ENCODE measurements at regions not wholly inside any gene's neighbourhood (a gene's known extent, or its start where the extent isn't known, plus 50 kb on each side); places are given as distances from the start of the nearest gene placed in this dataset.

DNA sequence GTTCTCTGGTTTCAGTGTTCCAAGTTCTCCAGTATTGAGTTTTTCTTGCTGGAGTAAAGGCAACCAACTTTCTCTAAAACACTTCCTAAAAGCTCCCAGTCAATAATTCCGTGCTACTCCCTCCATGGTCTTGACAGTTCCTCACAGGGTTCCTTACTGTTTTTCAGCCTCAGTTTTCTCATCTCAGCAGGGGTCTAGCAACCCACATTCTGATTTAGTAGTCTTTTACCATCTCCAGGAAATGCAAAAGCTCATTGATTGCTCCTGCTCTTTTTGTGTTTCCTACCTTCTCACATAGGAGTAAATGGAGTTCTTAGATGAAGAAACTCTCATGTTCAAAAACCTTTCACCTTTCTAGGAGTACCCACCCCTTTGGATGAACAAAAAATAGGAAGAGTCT is 978.8 kb upstream of the POU3F3 start:
- Histone ChIP-seq H3K4me1 (no peaks in the 10 kb centered on the region), H3K9me3 (no peaks in the 10 kb centered on the region), H3K36me3 (no peaks in the 10 kb centered on the region), H3K27ac (no peak overlapping the region), H3K27me3 (no peaks in the 10 kb centered on the region), H3K4me3 (no peak overlapping the region)
- no peak for TF ChIP-seq CTCF (IDR thresholded peaks at IDR 0.05)
- intact Hi-C loops (cut with DNase I), result no loop called here
- no peak for DNase-seq (ENCODE audit: low spot score in 2 of 2)

DNA sequence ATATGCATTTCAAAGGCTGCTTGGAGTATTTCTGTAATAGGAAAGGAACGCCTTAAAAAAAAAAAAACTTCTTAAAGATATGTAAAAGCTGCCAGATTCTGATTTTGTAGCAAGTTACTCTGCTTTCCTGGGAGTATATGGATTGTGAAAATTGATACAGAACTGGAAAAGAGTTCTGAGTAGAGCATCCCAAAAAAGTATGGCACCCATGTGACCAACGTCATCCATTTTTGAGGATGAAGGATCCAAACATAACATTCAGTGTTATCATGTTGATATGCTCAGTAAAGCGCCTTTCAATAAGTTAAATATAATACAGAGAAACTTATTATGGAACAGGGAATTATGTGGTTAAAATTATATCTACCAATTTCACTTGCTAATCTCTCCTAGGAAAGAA is 978.4 kb upstream of the POU3F3 start:
- Histone ChIP-seq H3K27me3 (no peaks in the 10 kb centered on the region), H3K27ac (no peak overlapping the region), H3K4me3 (no peak overlapping the region), H3K36me3 (no peaks in the 10 kb centered on the region), H3K4me1 (no peaks in the 10 kb centered on the region), H3K9me3 (no peaks in the 10 kb centered on the region)
- intact Hi-C loops (cut with DNase I), result no loop called here
- no peak for TF ChIP-seq CTCF (IDR thresholded peaks at IDR 0.05)
- DNase-seq (ENCODE audit: low spot score in 2 of 2), result no peak

DNA sequence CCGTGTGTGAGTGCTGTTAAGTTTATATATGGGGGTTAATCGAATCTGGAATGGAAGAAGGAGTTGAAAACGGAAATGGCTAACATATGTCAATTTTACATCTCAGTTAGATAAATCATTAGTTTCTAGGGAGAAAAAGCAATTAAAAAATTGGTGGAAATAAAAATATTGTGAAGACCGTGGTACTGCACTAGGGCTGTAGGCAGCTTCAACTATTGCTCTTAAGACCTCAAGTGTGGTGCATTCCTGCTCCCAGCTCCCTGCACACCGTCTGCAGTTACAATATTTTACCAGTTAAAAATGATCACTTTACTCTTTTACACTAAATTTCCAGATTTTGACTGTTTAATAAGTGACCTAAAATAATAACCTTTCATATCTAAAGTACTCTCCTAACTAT is 977.3 kb upstream of the POU3F3 start:
- intact Hi-C loops (cut with DNase I), result no loop called here
- H3K4me3 ChIP-seq, result no peak overlapping the region
- H3K27ac ChIP-seq, result no peak overlapping the region
- H3K4me1 ChIP-seq, result no peaks in the 10 kb centered on the region
- no peak for DNase-seq (ENCODE audit: low spot score in 2 of 2)
- no peak for TF ChIP-seq CTCF (IDR thresholded peaks at IDR 0.05)
- H3K36me3 ChIP-seq, result no peaks in the 10 kb centered on the region
- H3K27me3 ChIP-seq, result no peaks in the 10 kb centered on the region
- no peaks in the 10 kb centered on the region for H3K9me3 ChIP-seq

DNA sequence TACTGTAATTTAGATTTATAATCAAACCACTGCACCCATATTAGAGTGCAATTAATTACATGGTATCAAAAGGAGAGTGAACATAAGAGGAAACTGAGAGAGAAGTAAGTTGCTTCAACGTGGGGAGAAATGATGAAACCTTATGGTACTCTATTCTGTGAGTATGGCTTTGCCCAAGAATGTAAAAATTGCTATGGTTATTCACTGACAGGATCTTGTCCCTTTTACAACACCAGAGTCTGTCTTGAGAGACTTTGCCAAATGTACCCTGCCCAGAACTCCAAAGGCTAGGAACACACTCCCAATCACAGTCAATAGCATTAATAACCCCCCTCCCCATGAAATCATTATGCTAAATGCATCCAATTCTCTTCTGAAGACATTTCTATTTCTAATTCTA is 974.8 kb upstream of the POU3F3 start:
- intact Hi-C loops (cut with DNase I), result no loop called here
- Histone ChIP-seq H3K27ac (no peak overlapping the region), H3K9me3 (no peaks in the 10 kb centered on the region), H3K4me1 (no peaks in the 10 kb centered on the region), H3K4me3 (no peak overlapping the region), H3K27me3 (no peaks in the 10 kb centered on the region), H3K36me3 (no peaks in the 10 kb centered on the region)
- DNase-seq (ENCODE audit: low spot score in 2 of 2), result no peak
- no peak for TF ChIP-seq CTCF (IDR thresholded peaks at IDR 0.05)

DNA sequence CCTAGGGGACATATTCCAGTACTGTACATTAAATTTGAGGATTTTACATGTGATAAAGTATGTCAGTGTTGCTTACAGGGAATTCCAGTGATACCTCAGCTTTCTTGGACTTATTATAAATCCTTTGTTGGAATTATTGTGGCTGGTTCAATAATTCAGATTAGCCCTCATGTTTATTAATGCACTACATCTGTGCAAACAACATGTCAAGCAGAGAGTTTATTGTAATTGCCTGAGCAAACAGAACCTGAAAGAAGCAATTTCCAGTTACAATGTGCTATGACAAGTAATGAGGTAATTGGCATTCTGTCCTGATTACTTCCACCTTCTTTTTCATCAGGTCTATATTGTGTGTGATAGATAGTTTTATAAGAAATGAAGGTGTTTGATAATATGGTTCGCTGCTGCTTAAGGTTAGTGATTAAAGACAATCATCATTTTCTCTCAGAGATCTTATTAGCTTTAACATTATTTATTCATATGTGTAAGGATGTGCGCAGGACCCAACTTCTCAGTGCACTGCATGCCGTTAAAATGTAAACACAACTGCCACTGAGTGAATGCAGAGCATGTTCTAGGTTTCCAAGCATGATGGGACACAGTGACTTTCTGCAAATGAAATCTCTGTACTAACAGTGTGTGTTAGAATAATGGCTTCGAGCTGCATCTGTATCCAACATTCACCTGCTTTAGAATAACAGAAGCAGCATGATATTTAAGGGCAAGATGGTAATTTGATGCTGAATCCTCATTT is 973.7 kb upstream of the POU3F3 start:
- Histone ChIP-seq H3K27me3 (no peaks in the 10 kb centered on the region), H3K36me3 (no peaks in the 10 kb centered on the region), H3K4me1 (no peaks in the 10 kb centered on the region), H3K4me3 (no peak overlapping the region), H3K27ac (no peak overlapping the region), H3K9me3 (no peaks in the 10 kb centered on the region)
- intact Hi-C loops (cut with DNase I), result no loop called here
- DNase-seq (ENCODE audit: low spot score in 2 of 2), result no peak
- no peak for TF ChIP-seq CTCF (IDR thresholded peaks at IDR 0.05)

- H3K27ac ChIP-seq, result no peak overlapping the region
- no peaks in the 10 kb centered on the region for H3K27me3 ChIP-seq
- DNase-seq (ENCODE audit: low spot score in 2 of 2), result no peak
- H3K9me3 ChIP-seq, result no peaks in the 10 kb centered on the region
- no peak overlapping the region for H3K4me3 ChIP-seq
- no peak for TF ChIP-seq CTCF (IDR thresholded peaks at IDR 0.05)
- no peaks in the 10 kb centered on the region for H3K4me1 ChIP-seq
- H3K36me3 ChIP-seq, result no peaks in the 10 kb centered on the region
- intact Hi-C loops (cut with DNase I), result no loop called here
These were observed 966.3 kb upstream of the POU3F3 start for GRCh38 chr2:103887625-103888024.

Measured in ascending aorta (tissue), 2 donors.